Ramos (cell line): ENCODE measurements at regions not wholly inside any gene's neighbourhood (a gene's known extent, or its start where the extent isn't known, plus 50 kb on each side); places are given as distances from the start of the nearest gene placed in this dataset.

Source experiments
- in situ Hi-C: fragments of 300-500 bp; cut with MboI; formaldehyde crosslinking; loops from one replicate; pipeline ENCODE4 v1.14.3; 2022; ENCODE audit warnings: low sequenced_read_pairs; ENCODE audit not compliant: unreplicated experiment

- in situ Hi-C loops: no loop called here
Measured at GRCh38 chr2:120826716-120827410, 91.2 kb downstream of the GLI2 start.

- in situ Hi-C loops: no loop called here
Measured at GRCh38 chr2:120828066-120828465, 92.4 kb downstream of the GLI2 start.

- in situ Hi-C loops: no loop called here
Measured at GRCh38 chr2:120828829-120829632, 93.4 kb downstream of the GLI2 start.

- in situ Hi-C loops: no loop called here
Measured at GRCh38 chr2:120829633-120830025, 94.0 kb downstream of the GLI2 start.

DNA sequence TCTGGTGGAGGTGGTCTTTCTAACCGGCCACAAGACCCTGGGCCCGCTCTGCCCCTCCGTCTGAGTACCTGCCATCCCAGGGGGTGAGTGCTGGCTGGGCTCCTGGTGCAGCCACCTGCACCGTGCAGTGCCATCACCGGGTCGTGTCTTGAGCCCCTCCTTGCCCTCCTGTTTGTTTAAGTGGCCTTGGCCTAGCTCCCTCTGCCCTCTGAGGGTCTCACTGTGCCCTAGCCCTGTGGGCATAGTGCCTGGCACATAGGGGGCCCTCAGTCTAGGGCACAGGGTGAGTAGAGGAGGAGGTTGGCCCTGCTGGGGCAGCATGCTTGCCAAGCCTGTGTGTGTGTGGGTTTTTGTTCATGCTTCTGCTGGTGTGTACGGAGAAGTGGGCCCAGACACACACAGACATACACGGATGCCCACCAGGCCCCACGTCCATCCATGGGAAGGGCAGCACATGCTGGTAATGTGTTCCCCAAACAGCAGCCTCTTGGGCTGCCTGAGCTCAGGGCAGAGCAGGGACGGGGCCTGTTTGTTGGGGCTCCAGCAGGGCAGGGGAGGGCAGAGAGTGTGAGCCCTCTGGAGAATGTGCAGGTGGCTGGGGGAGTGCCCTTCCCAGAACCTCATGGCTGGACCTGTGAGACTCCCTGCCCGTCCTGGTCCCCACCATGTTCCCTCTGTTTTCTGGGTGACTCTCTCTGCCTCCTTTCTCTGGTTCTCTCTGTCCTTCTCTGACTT lies 94.6 kb downstream of the GLI2 start:
- in situ Hi-C loops: no loop called here

DNA sequence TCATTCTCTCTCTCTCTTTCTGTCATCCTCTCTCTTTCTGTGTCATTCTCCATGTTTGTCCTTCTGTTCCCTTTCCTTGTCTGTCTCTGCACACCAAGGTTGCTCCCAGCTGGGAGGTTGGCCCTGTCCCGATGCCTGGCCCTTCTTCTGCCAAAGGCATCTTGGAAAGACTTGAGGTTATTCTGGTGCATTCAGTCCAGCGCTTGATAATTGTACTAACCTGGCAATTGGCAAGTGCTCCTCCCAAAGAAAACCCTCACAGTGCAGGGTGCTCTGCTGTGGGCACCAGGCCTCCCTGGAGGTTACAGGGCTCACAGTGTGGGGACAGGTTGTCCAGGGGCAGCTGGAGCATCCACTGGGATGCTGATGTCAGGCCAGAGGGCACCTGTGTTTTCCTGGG lies 95.4 kb downstream of the GLI2 start:
- in situ Hi-C loops: no loop called here

- in situ Hi-C loops: no loop called here
Measured at GRCh38 chr2:120831891-120832290, 96.2 kb downstream of the GLI2 start.

DNA sequence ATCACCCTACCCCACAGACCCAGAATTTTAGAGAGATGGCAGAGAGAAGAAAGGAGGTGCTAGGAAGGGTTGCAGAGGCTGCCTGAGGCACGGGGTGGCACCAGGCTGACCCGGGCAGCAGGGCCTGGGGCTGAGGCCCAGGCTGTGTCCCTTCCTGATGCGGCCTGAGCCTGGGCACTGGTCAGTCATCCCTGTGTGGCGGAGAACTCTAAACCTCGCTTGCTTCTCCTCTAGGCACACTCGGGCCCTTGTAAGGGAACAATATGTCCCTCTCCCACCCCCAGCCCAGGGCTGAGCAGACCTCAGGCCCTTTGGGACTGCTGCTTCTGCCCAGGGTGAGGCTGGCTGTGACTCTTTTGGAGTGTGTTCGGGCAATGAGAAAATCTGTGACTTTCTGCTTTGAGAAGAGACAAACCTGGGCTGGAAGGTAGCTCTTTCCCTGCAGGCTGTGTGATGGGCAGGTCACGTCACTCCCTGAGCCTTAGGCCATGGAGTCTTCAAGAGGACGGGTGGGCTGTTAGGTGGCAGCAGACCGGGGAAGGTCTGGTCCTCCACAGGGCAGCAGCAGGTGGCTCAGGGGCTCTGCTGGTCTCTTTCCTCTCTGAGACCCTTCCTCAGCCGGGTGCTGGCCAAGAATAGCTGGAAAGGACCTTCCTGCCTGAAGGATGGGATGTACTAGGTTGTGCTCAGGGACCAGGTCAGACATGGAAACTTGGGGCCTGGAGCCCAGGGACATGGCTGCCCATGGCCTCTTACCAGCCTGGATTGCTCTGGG lies 96.8 kb downstream of the GLI2 start:
- in situ Hi-C loops: no loop called here

- in situ Hi-C loops: no loop called here
Measured at GRCh38 chr2:120833127-120833675, 97.5 kb downstream of the GLI2 start.

- in situ Hi-C loops: no loop called here
Measured at GRCh38 chr2:120834206-120834605, 98.5 kb downstream of the GLI2 start.

DNA sequence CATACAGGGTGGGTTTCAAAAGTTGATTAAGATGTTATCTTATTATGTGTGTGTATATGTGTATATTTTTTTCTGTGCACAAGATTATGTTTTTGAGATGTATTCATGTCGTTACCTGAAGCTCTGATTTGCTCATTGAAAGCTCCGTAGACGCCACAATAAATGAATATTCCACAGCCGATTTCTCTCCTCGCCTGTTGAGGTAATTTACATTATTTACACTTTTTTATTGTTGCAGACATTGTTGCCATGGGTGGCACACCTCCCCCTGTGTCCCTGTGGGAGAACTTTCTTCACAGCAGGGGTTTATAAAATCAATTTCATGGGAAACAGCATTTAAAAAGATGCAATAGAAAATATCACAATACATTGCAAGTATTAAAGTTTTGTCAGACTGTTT lies 100.6 kb downstream of the GLI2 start:
- in situ Hi-C loops: no loop called here

DNA sequence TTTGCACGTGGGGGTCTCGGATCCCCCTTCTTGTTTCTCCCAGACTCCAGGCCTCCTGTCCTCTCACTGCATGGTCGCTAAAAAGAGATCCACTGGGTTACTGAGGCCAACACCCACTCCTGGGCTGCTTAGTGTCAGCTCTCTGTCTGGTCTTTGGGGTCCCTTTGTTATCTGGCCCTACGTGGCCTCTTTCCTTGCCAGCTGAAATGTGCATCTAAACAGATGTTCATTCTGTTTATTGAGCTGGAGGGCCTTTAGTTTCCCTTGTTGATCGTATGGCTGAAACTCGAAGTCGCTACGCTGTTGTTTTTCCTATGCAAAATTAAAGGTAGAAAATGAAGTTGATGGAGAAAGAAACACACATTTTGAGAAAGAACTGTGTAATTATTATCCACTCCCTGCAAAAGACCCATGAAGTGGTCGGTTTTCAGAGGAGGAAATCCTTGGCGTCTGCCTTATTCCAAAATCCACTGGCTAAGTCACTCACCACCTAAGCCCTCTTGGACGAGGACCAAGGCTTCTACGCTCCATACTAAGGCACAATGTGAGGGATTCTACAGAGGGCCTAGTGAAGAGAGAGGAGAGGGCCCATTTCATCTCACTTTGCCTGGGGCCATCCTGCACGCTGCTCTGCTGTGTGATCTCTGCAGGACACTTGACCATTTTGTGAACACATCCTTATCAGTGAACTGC lies 105.3 kb downstream of the GLI2 start:
- in situ Hi-C loops: no loop called here

GRCh38 chr2:120842456-120843439 lies 107.1 kb downstream of the GLI2 start:
- in situ Hi-C loops: no loop called here

- in situ Hi-C loops: no loop called here
Measured at GRCh38 chr2:120844070-120844738, 108.5 kb downstream of the GLI2 start.

- in situ Hi-C loops: no loop called here
Measured at GRCh38 chr2:120845277-120845676, 109.6 kb downstream of the GLI2 start.

- in situ Hi-C loops: no loop called here
Measured at GRCh38 chr2:120846406-120847095, 110.9 kb downstream of the GLI2 start.

- in situ Hi-C loops: no loop called here
Measured at GRCh38 chr2:120847700-120848321, 112.1 kb downstream of the GLI2 start.
